ENCODE measurements at regions not wholly inside any gene's neighbourhood (a gene's known extent, or its start where the extent isn't known, plus 50 kb on each side); places are given as distances from the start of the nearest gene placed in this dataset.
"Not testable (repeated sequence)": the region's sequence is repeated elsewhere in the genome, so short reads cannot be mapped to it uniquely, and the experiment has no call there.

DNA sequence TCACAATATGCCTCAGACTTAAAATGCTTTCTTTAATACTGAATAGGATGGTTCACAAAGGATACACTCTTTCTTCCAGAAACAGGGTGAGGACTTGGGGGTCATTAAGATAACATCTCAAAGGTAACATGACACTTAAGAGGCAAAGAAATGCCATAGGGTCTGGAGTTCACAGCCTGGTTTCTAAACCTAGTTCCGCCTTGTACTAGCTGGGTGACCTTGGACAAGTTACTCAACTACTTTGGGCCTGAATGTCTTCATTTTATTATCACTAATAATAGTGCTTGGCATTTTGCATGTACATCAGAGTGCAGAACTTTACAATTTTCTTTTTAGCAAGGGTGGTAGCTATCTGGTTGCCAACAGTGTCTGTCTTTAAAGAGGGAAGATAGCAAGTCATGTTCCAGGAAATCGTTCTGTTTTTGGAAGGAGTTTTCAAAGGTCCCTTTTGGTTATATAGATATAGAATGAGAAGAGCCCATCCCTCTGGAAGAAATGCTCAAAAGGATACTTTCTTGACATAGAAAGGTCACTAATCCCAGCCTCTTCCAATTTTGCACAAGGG, 257.8 kb downstream of the NUAK1 start:
- DNase-seq (ENCODE audit: low spot score), result no peak

DNA sequence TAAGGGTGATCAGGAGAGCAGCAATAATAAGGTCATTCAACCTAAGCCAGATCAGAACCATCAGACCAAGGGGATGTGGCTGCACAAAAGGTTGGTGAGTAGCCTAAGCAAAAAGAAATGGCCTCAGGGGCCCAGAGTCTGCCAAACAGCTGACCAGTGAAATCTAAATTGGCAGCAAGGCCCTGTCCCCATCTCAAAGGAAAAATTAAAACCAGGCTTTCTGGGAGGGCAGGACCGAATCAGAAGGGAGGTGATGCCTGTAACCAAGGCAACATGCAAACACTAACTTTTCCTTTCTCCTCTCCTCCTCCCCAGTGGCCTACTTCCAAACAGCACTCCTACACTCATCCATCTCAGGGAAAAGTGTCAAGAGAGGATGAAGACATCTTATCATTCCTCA, 256.4 kb downstream of the NUAK1 start:
- DNase-seq (ENCODE audit: low spot score), result peak; percentile 6

DNA sequence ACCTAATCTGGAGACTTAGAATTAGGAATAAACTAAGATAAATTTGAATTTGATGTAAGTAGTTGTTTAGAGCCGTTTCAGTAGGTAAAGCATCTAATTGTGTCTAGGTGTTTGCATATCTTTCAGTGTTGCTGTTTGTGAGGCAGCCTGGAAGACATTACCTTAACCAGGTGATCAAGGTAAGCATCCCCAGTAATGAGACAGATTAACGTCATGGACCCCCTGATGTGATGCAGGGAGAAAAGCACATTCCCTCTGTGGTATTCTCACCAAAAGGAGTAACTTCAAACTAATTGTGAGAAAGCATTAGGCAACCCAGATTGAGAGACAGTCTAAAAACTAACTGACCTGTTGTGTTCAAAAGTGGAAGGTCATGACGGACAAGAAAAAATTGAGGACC, 251.6 kb downstream of the NUAK1 start:
- no peak for DNase-seq (ENCODE audit: low spot score)

DNA sequence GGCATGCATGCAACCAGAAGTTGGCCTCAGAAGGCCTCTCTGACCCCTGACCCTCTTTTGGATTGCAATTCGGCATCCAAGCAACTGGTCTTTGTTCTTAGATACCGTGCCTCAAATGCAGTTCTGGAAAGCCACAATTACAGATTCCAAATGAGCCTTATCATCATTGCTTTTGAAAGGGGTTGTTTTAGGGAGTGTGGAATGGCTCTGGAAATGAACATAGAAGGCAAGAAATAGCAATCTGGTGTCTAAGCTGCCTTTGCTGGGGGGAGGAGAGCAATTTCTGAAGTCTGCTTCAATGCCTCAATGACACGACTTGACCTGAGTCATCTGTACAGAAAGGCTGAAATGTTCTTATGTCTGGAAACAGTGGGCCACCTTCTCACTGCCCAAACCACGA, 250.1 kb downstream of the NUAK1 start:
- DNase-seq (ENCODE audit: low spot score), result no peak

DNA sequence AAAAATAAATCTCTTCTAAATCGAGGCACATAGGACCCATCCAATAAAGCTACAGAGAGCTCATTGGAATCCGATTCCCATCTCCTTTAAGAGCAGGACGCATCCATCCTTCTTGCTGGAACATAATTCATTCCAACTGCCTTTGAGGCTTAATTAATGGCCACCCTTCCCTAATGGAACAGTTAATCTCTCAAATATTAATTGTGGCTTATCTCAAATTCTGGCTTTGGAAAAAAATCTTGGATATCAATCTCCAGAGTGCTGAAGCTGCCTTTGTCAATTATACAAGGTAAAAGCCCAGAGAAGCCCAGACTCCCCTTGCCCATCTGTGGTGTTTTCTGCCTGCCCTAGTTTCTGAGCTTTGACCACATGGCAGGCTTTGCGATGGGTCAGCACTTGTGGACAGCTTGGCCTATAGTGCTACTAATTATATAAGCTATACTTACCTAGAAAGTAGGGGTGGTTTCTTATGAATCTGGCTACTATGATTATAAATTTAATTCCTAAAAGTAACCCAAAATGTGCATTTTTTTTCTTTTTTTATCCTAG, 246.3 kb downstream of the NUAK1 start:
- DNase-seq (ENCODE audit: low spot score), result peak; percentile 35

DNA sequence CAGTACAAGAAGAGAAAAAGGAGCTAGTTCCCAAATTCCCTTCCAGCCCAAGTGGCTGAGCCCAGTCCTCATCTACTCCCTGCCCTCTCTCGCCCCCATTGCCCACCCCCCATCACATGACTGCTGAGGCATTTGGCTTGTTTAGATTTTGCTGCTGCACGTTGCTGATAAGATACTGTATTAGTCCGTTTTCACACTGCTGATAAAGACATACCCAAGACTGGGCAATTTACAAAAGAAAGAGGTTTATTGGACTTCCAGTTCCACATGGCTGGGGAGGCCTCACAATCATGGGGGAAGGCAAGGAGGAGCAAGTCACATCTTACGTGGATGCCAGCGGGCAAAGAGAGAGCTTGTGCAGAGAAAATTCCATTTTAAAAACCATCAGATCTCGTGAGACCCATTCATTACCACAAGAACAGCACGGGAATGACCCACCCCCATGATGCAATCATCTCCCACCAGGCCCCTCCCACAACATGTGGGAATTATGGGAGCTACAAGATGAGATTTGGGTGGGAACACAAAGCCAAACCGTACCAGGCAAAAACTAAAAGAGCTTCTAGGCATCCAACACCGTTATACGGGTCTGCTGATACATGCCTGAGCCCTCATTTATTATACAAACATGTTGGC, 243.4 kb downstream of the NUAK1 start:
- DNase-seq (ENCODE audit: low spot score), result not testable (repeated sequence)

DNA sequence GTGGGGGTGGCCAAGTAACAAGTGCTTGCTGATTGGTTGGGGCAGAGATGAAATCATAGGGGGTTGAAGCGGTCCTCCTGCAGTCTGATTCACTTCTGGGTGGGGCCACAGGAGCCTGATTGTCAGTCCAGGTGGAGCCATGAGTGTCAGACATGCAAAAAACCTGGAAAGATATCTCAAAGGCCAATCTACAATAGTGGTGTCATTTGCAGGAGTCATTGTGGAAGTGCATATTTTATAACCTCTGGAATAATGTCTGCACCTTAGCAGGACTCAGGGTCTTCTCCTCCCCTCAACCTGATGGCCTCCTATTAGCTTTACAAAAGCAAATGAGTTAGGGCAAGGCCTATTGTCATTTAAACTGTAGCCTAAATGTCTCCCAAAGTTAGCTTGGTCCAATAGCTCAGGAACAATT, 241.4 kb downstream of the NUAK1 start:
- no peak for DNase-seq (ENCODE audit: low spot score)

DNA sequence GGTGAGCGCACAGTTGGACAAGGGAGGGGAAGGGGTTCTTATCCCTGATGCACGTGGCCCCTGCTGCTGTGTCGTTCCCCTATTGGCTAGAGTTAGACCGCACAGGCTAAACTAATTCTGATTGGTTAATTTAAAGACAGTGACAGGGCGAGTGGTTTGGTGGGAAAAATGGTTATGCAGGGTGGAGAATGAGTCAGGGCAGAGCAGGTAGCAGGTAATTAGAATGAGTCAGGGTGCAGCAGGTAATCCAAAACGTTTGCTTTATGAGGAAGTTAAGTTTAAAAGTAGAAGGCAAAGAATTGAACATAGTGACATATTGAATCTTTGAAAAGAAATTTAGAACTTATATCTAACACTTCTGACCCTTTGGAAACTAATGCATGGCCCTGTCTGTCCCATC, 240.5 kb downstream of the NUAK1 start:
- DNase-seq (ENCODE audit: low spot score), result not testable (repeated sequence)

DNA sequence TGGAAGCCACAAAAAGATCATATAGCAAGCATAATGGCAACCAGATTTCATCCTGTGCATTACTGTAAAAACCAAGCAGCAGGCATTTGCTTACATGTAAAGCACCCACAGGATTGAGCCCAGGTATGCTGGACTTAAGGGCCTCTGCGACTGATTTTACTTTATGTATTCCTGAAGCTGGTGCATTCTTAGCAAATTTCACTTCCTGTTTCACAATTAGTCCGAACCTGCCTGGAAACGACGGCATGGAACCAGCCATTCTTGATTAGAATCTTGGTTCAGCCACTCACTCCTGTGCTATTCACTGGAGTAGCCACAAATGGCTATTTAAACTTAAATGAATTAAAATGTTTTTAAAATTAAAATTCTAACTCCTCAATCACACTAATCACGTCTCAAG, 239.2 kb downstream of the NUAK1 start:
- DNase-seq (ENCODE audit: low spot score), result no peak

DNA sequence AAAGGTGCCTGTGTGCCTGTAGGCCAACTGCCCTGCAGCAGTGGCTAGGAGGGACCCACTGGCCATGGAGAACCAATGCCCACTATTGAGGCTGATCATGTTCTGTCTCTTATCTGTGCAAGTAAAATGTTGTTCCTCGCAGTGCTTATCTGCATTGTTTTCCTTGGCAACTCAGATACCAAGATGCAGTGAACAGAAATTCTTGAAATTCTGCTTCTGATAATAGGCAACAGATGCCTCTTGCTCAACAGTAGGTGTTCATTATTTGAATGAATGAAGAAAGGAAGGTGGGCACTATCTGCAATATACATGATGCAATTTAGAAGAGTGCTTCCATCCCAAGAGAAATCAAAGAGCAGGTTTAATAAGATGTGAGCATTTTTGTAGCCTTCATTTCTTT, 232.2 kb downstream of the NUAK1 start:
- DNase-seq (ENCODE audit: low spot score), result no peak

DNA sequence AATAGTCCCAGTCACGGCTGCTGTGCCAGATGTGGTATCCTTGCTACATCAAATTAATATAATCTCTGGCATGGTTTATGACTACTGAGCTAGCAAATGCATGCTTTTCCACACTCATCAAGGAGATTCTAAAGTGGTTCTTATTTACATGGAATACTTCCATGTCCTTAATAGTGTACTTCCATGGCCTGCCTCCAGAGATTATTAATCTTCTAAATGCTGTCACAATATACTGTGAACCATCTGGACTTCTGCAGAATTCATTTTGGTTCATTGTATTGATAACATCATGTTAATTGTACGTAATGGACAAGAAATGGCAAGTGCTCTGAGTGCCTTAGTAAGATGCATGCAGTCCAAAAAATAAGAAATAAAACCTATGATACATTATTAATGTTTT, 230.8 kb downstream of the NUAK1 start:
- DNase-seq (ENCODE audit: low spot score), result no peak

DNA sequence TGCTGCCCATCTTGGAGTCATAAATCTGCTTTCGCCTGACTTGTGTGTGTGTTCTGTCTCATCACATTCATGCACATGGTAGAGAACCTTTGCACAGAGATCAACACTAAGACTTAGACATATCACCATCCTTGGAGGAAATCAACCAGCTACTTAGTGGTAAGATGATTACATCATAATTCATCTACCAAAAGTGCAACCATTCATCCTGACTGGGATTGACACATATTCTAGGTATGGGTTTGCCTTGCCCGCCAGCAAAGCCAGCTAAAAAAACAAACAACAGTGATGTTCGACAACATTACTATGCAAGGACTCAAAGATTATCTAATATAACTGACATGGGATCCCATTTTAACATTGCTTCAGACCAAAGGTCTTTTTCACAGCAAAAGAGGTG, 228.7 kb downstream of the NUAK1 start:
- no peak for DNase-seq (ENCODE audit: low spot score)

DNA sequence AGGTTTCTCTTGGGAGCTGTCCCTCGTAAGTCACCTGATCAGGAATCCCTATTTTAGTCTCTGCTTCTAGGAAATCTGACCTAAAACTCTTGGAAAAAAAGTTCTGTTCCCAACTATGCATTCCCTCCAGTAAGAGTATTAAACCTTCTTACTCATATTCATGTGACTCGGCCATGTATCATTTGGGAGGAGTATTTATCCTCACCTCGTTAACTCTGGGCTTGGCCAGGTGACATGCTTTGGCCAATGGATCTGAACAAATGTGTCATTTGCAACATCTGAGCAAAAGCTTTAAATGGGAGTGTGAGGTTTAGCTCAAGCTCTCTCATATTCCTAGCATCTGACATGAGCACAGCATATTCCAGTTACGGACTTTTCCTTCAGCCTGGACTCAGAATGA, 226.8 kb downstream of the NUAK1 start:
- no peak for DNase-seq (ENCODE audit: low spot score)

DNA sequence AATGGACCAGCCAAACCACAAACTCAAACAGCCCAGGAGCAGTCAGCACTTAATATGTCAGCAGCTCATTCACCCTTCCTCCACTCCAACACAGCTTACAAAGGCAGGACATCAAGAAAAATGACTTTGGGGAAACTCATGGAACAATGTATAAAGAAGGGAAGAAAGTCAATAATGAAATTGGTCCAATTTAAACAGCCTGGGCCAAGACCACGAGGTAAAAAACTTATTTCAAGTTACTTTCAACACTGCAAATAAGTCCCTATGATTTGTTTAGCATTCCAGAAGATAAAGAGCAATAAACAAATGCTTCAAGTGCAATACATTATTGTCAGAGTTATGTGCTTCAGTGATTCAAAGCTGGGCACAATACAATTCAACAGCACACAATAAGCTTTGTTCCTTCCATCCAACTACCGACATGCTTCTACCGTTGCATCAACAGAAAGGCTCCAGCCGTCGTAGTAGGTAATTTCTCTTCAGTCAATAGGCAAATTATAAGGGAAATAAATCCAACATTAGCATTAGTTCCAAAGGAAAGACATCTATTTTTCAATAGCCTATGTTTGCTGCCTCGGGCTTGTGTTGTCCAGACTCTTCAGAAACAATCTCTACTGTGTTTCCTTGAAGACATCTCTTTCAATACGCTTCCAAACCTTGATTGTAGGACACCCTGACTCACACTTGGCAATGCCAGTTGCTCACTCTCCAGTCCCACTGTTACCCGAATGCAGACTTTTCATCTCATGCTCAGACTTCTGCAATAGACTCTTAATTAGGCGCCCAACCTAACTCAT, 225.7 kb downstream of the NUAK1 start:
- no peak for DNase-seq (ENCODE audit: low spot score)

DNA sequence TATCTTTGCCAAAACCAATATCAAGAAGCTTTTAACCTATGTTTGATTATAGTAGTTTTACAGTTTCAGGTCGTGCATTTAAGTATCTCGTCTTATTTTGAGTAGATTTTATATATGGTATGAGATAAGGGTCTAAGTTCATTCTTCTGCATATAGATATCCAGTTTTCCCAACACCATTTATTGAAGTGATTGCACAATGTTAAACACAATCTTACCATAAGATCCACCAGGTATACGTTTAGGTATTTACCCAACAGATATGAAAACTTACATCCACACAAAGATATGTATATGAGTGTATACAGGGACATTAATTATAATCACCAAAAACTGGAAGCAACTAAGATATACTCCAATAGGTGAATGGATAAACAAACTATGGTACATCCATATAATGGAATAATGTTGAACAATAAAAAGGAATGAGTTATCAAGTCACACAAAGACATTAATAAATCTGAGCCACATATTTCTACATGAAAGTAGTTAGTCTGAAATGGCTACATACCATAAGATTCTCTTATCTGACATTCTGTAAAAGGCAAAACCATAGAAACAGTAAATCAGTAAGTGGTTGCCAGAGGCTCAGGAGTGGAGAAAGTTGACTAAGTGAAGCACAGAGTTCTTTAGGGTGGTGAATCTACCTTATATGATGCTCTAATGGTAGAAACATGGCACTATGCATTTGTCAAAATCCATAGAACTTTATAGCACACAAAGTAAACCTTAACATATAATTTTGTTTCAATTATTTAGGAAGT, 222.6 kb downstream of the NUAK1 start:
- no peak for DNase-seq (ENCODE audit: low spot score)

DNA sequence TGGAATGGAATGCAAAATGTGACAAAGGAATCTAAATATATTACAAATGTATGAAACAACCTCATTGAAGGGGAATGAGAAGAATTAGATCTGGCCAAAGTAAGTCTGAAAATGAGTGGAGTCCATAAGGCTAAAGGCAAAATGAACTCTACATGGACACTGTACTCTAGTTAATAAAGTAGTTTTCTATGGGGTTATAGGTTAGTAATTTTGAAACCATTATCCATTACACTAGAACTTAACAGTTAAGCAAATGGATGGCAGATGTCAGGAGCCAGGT, 222.1 kb downstream of the NUAK1 start:
- DNase-seq (ENCODE audit: low spot score), result no peak

DNA sequence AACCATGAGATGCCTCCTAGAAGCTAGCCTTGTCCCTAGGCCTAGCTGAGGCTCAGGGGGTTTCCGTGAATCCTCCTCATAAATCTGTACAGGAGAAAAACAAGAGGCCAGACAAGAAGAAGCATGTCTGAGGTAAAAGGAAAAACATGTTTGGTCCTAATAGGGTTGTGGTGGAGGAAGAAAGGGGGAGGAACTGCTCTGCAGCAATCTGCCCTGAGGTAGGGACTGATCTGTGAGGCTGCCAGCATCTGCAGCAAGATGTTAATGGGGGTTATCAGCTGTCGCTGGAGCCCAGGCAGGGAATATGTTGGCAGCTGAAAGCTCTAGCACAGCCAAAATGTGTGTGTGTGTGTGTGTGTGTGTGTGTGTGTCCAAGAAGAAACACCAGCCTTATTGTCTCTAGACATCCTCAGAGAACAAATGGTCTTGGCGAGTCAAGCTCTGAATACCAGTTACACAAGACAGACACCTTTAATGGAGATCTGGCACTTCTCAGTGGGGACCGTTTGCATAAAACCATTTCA, 218.5 kb downstream of the NUAK1 start:
- no peak for DNase-seq (ENCODE audit: low spot score)

DNA sequence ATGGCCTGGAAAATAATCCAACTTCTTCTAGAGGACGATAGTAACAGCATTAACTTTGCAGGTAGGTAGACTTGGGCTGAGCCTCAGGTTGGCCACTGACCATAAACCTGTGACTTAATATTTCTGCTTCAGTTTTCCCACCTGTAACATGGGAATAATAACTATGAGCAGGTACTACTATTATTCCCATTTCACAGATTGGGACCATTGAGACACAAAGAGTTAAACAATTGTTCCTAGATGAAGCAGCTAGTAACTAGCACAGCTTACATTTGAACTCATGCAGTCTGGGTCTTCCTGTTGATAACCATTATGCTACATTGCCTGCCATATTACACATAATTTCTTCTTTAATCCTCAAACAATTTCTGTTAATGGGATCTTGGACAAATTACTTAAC, 217.7 kb downstream of the NUAK1 start:
- DNase-seq (ENCODE audit: low spot score), result no peak

DNA sequence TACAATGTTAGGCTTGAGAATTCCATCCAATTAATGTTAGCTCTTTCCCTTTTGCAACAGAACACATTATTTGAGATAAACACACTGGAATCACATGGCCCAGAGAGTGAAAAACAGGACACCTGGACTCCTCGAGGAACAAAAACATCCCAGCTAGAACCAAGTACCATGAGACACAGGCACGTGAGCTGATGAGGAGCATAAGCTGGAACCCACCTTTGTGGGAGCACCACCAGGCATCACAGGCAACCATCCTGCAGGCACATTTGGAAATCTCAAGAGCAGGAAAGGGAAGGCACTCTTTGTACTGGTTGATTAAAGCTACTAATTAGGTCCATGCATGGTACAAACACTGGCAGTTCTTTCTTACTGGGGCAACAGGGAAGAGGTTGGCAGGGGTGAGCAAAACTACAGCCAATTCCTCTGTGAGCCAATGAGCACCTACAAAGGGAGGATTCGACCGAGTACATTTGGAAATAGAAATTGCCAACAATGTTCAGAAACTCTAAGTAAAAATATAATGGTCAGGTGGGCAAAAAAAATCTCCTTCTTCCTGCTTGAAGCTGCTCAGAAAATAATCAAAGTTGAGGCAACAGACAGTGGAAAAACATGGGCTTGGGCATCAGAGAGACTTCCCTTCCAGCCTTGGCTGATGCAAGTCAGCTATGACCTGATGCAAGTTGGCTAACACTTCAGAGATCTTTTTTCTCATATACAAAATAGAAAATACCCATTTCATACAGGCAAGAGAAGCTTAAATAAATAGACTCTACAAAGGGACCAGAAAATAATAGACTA, 216.7 kb downstream of the NUAK1 start:
- peak; percentile 94 for DNase-seq (ENCODE audit: low spot score)

DNA sequence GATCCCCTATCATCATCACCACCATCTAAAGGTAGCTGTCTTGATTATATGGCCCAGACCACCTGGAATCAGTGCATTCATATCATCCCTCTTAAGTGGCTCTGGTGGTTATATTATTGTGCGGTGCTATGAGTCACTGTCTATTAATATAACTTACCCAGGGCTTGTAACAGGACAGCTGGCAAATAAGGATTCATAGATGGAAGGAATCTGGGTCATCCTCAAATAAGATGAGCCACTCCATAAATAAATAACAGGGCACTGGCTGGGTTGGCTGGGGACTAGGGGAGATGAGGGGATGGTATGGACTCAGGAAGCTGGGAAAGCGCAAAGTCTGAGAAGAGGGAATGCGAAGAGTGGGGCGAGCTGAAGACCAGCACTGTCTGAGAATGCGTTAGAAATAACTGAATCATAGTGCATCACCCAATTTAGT, 216.1 kb downstream of the NUAK1 start:
- peak; percentile 83 for DNase-seq (ENCODE audit: low spot score)

DNA sequence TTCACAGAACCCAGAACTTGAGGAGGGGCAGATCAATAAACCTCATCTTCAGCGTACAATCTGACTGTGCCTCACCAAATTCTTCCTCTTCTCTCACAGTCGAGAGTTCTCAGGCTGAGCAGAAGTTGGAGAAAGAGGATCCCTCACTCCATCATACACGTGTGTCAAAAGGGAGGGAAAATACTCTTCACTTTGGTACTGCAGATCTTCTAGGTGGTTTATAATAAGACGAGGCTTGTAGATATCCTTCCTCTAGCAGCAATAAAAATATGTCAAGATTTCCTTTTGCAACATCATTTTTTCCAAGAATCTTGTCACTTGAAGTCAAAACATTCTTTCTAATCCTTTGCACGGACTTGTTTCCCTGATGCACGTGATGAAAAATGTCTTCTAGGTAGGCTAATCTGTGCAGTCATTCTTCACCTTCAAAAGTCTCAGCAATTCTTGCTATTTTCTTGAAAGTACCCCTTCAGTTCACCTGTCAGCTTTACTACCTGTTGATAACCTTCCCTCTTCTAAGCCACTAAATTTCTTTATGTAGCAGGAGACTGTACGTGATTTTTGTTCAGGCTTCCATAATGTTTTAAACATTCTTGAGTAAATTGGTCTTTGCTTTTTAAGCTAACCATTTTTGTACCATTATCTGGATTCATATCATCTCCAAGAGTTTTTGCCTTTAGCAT, 214.1 kb downstream of the NUAK1 start:
- no peak for DNase-seq (ENCODE audit: low spot score)

Data from cerebellar cortex (tissue), 1 donor.